ENCODE measurements at regions not wholly inside any gene's neighbourhood (a gene's known extent, or its start where the extent isn't known, plus 50 kb on each side); places are given as distances from the start of the nearest gene placed in this dataset.

GRCh38 chr5:6814816-6815215 is 101.6 kb downstream of the TENT4A start:
- no peak for DNase-seq (ENCODE audit: low read depth, low spot score)
- POLR2A ChIA-PET = no interaction called here
- no peak overlapping the region for H3K27ac ChIP-seq (ENCODE audit: low read depth, low read length)
- no peaks in the 10 kb centered on the region for H3K27me3 ChIP-seq (ENCODE audit: control insufficient read depth, insufficient read depth, low read length)
- TF ChIP-seq, protein P1, sequence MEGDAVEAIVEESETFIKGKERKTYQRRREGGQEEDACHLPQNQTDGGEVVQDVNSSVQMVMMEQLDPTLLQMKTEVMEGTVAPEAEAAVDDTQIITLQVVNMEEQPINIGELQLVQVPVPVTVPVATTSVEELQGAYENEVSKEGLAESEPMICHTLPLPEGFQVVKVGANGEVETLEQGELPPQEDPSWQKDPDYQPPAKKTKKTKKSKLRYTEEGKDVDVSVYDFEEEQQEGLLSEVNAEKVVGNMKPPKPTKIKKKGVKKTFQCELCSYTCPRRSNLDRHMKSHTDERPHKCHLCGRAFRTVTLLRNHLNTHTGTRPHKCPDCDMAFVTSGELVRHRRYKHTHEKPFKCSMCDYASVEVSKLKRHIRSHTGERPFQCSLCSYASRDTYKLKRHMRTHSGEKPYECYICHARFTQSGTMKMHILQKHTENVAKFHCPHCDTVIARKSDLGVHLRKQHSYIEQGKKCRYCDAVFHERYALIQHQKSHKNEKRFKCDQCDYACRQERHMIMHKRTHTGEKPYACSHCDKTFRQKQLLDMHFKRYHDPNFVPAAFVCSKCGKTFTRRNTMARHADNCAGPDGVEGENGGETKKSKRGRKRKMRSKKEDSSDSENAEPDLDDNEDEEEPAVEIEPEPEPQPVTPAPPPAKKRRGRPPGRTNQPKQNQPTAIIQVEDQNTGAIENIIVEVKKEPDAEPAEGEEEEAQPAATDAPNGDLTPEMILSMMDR (IDR thresholded peaks at IDR 0.05; ENCODE audit: low read depth, low read length) = no peak
- CTCF ChIA-PET = no interaction called here
- no peak overlapping the region for H3K4me3 ChIP-seq (ENCODE audit: low read depth, low read length)
- H3K9me3 ChIP-seq (ENCODE audit: control insufficient read depth, insufficient read depth, low read length) = no peaks in the 10 kb centered on the region

DNA sequence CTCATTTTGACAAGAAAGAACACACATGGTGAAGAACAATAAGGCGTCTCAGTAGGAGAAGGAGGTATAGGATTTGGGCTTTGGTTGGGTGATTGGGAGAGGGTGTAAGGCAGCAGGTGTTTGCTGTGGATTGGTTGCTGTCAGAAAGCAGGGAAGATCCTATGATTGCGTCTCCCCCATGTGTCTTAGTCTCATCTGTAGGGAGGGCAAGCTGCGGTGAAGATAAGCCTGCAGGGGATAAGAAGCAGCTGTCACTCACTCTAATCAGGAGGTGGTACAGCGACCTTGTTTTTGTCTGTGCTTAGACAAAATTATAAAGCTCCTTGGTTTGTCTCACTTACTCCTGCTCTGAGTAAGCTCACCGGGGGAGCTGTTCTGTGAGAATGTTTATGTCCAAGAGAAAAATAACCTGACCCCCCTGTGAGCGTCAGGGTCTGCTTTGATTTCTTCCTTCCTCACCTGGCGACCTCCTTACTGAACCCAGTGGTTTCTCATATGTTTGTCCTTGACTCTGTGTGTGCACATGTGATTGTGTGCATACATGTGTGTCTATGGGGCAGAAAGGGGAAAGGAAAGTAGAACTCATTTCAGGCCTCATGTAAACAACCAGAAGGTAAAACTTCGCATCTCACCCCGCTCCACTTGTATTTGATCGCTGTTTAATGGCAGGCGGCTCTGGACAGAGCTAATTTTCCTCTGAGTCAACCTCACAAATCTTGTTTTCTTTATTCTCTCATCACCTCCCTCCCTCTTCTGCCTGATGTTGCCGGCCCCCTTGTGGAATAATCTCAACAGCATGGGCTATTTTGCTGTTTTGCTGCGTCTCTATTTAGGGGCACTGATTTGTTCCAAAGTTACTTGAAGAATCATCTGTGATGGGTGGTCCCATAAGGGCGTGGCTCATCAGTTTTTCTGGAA is 105.6 kb downstream of the TENT4A start:
- TF ChIP-seq, protein P1 (IDR thresholded peaks at IDR 0.05; ENCODE audit: low read depth, low read length) = no peak
- H3K27me3 ChIP-seq (ENCODE audit: control insufficient read depth, insufficient read depth, low read length) = no peaks in the 10 kb centered on the region
- H3K4me3 ChIP-seq (ENCODE audit: low read depth, low read length) = no peak overlapping the region
- DNase-seq (ENCODE audit: low read depth, low spot score) = no peak
- ChIA-PET CTCF (no interaction called here), POLR2A (no interaction called here)
- peaks cover 8% of the 10 kb centered on the region; the same call in 1 of the 2 replicates for H3K9me3 ChIP-seq (ENCODE audit: control insufficient read depth, insufficient read depth, low read length)
- no peak overlapping the region for H3K27ac ChIP-seq (ENCODE audit: low read depth, low read length)

- CTCF ChIA-PET = no interaction called here
- no peak overlapping the region for H3K27ac ChIP-seq (ENCODE audit: low read depth, low read length)
- POLR2A ChIA-PET = no interaction called here
- H3K9me3 ChIP-seq (ENCODE audit: control insufficient read depth, insufficient read depth, low read length) = peaks cover 8% of the 10 kb centered on the region; the same call in 1 of the 2 replicates
- TF ChIP-seq, protein P1 (IDR thresholded peaks at IDR 0.05; ENCODE audit: low read depth, low read length) = no peak
- H3K27me3 ChIP-seq (ENCODE audit: control insufficient read depth, insufficient read depth, low read length) = no peaks in the 10 kb centered on the region
- no peak overlapping the region for H3K4me3 ChIP-seq (ENCODE audit: low read depth, low read length)
- no peak for DNase-seq (ENCODE audit: low read depth, low spot score)
These were observed 106.3 kb downstream of the TENT4A start for GRCh38 chr5:6819521-6819920.

DNA sequence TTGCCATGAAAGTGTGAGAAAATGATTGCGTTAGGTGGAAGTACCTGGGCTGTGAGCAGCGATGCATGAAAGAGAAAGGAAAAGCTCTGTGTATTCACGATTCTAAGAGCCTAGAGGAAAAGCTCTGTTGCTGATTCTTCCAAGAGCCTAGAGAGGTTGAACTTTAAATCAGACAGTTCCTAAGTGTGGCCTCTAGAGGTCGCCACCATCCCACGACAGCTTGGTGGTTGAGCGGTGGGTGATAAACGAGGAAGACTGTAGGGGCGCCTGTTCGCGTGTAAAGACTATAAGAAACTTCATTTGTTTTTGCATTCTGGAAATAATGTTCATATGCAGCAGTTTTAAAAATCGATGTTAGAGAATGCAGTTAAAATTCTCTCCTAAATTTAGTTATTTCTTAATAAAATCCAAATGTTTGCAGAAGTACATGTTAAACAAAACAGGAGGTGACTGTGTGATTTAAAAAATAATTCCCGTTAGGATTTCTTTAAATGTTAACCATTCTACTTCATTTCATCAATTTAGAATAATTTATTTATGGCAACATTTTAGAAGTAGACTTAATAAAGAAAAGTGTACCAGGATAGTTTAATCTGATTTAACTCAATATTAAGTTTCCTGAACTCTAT is 107.7 kb downstream of the TENT4A start:
- Histone ChIP-seq H3K4me3 (ENCODE audit: low read depth, low read length) (no peak overlapping the region), H3K27me3 (ENCODE audit: control insufficient read depth, insufficient read depth, low read length) (no peaks in the 10 kb centered on the region), H3K9me3 (ENCODE audit: control insufficient read depth, insufficient read depth, low read length) (peaks cover 8% of the 10 kb centered on the region; the same call in 1 of the 2 replicates), H3K27ac (ENCODE audit: low read depth, low read length) (no peak overlapping the region)
- TF ChIP-seq, protein P1 (IDR thresholded peaks at IDR 0.05; ENCODE audit: low read depth, low read length) = peak; percentile 44
- DNase-seq (ENCODE audit: low read depth, low spot score) = no peak
- CTCF ChIA-PET = interaction anchor here (0.5 to 1.5 kb wide), 4 partner anchors 10 to 54 kb away, joined by 3 to 5 read pairs (median 4); no protein-coding TSS in a partner anchor
- POLR2A ChIA-PET = no interaction called here

DNA sequence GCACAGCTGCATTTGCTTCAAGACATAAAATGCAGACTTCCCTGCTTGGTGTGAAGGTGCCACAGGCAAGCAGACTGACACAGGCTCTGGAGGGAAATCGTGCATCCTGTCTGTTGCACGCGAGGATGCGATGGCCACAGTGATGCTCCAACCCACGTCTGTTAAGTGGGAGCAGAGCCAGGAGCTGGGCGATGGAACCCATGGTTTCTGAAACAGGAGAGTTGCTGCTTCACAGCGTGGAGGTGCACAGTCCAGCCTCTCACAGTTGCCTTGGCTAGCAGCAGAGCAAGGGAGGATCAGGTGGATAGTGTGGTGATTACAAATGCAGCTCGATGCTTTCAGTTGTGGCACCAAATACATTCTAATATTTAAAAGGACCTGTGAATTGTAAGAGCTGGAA is 108.8 kb downstream of the TENT4A start:
- peaks cover 8% of the 10 kb centered on the region; the same call in 1 of the 2 replicates for H3K9me3 ChIP-seq (ENCODE audit: control insufficient read depth, insufficient read depth, low read length)
- H3K27ac ChIP-seq (ENCODE audit: low read depth, low read length) = no peak overlapping the region
- CTCF ChIA-PET = no interaction called here
- DNase-seq (ENCODE audit: low read depth, low spot score) = no peak
- H3K4me3 ChIP-seq (ENCODE audit: low read depth, low read length) = no peak overlapping the region
- no peaks in the 10 kb centered on the region for H3K27me3 ChIP-seq (ENCODE audit: control insufficient read depth, insufficient read depth, low read length)
- POLR2A ChIA-PET = no interaction called here
- TF ChIP-seq, protein P1 (IDR thresholded peaks at IDR 0.05; ENCODE audit: low read depth, low read length) = no peak

Data from AG04450 (cell line).